ENCODE measurements at regions not wholly inside any gene's neighbourhood (a gene's known extent, or its start where the extent isn't known, plus 50 kb on each side); places are given as distances from the start of the nearest gene placed in this dataset.

DNA sequence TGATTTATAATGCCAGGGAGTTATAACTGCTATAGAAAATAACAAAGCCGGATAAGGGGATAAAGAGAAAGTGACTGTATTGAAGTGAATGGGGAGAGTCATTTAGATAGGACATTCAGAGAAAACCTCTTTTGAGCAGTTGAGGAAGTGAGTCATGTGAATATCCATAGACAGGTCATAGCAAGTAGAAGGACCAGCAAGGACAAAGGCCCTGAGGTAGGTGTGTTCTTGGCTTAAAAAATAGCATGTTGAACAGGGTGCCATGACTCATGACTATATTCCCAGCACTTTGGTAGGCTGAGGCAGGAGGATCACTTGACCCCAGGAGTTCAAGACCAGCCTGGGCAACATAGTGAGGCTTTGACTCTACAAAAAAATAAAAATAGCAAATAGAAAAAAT lies 51.5 kb upstream of the RAP1B start:
- no peak for DNase-seq (ENCODE audit: low read depth in 2 of 2)

DNA sequence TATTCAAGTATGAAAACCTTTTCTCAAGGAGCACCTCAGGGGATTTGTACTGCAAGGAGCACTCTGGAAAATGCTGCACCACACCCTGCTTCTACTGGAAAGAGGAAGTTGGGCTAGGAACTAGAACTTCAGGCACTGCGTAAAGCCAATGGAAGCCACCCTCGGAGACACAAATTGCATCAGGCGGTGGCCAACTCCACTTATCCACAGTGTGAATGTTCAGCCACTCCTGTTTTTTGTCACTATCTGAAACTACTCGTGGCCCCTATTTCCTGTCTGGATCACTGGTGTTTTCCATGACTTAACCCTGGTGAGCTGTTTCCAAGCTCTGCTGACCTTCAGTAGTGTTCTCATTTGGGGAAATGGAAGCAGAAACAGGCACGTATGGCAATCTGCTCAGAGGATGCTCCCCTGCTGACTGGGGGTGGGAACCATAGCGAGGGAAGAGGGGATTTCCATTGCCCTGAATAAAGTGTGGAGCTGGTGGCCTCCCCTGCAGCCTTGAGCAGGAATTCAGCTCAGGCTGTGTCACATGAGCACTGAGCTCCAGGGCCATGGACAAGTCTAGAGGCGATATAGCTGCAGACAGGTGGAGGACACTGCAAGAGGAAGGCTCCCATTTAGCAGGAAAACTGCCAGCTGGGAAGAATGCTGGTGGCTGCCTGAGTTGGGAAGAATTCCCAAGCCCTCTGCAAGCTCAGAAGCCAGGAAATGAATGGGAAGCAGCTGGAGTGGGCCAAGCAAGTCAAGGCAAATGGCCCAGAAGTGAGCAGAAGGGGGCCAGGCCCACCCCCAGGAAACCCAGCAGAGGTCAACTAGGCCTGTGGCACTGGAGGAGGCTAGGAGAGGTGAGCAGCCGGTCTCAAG lies 50.5 kb upstream of the RAP1B start:
- DNase-seq (ENCODE audit: low read depth in 2 of 2) = no peak

DNA sequence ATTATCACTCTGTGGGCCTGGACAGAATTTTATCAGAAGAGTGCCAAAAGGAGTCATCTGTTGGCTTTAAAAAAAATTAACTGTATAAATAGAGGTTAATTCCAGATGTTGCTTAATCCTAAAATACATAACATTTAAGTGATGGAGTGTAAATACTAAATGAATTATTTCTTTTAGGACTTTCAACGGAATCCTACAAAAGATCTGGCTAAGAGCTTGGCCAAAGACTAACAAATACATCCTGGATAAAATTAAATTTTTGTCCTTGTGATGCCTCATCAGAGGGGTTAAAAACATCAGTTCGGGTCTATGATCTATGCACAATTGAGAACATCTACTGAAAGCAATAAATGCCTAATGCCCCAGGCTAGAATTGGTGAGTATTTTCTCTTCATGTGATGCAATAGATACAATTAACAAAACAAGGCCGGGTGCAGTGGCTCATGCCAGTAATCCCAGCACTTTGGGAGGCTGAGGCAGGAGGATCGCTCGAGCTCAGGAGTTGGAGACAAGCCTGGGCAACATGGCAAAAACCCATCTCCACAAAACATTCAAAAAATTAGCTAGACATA lies 49.8 kb upstream of the RAP1B start:
- no peak for DNase-seq (ENCODE audit: low read depth in 2 of 2)
